Left lung (tissue), 4 donors: ENCODE measurements at regions not wholly inside any gene's neighbourhood (a gene's known extent, or its start where the extent isn't known, plus 50 kb on each side); places are given as distances from the start of the nearest gene placed in this dataset.

Experiments used
- ATAC-seq: fragments of 200-7000 bp; cut with Tn5 transposase; one replicate; pipeline ENCODE4 v1.9.1; 2020; ENCODE audit warnings: moderate library complexity
- DNase-seq, 4 donors: peaks; one replicate each; pipeline ENCODE4 v3.0.0-alpha.2; 2013 to 2020
- H3K27ac ChIP-seq, 2 donors: fragments of 200-600 bp; sonication (generic) in 1 of 2; one replicate each; pipeline versions ENCODE4 v1.5.0 to v1.8.0; 2020 to 2021
- H3K27me3 ChIP-seq, 2 donors: fragments of 200-600 bp; sonication (generic) in 1 of 2; one replicate each; pipeline versions ENCODE4 v1.5.0 to v1.8.0; 2020 to 2021
- H3K36me3 ChIP-seq, 2 donors: fragments of 200-600 bp; sonication (generic) in 1 of 2; one replicate each; pipeline versions ENCODE4 v1.5.0 to v1.8.0; 2020 to 2021
- H3K4me1 ChIP-seq, 2 donors: fragments of 200-600 bp; one replicate each; pipeline ENCODE4 v1.8.0; 2021
- H3K4me3 ChIP-seq, 2 donors: fragments of 200-600 bp; sonication (generic) in 1 of 2; one replicate each; pipeline versions ENCODE4 v1.5.0 to v1.8.0; 2020 to 2021; ENCODE audit warnings: mild to moderate bottlenecking in 1 of 2
- H3K9me3 ChIP-seq, 2 donors: fragments of 200-600 bp; sonication (generic) in 1 of 2; one replicate each; pipeline versions ENCODE4 v1.5.0 to v1.8.0; 2020 to 2021
- CTCF ChIP-seq, 2 donors: fragments of 200-600 bp; sonication (generic) in 1 of 2; IDR thresholded peaks; one replicate each; pipeline versions ENCODE4 v1.5.0 to v1.8.0; 2021; ENCODE audit warnings: antibody characterized with exemption in 2 of 2
- intact Hi-C, 2 donors: fragments of 100-400 bp; cut with DNase I; formaldehyde crosslinking; loops; one replicate each; pipeline versions ENCODE4 v1.11.2 to v1.14.2; 2022
- donor health status: DM: no; HTN: yes; CAD: no.
- donor health status: DM: no; HTN: no; CAD: no.

- TF ChIP-seq CTCF (IDR thresholded peaks at IDR 0.05) = no peak
- intact Hi-C loops = no loop called here
- peak overlapping the region; percentile 61 to 63 for H3K4me3 ChIP-seq
- peaks cover 0 to 45% of the 10 kb centered on the region in 2 donors for H3K27me3 ChIP-seq
- DNase-seq (peak; percentile 62 to 94 (median 82)), ATAC-seq (peak; percentile 99)
- no peaks in the 10 kb centered on the region for H3K9me3 ChIP-seq
- H3K4me1 ChIP-seq = peaks cover 0 to 16% of the 10 kb centered on the region in 2 donors
- peak overlapping the region; percentile 70 to 76 for H3K27ac ChIP-seq
- no peaks in the 10 kb centered on the region for H3K36me3 ChIP-seq
Measured at GRCh38 chr14:34059925-34060650, 109.2 kb upstream of the EGLN3 start.

DNA sequence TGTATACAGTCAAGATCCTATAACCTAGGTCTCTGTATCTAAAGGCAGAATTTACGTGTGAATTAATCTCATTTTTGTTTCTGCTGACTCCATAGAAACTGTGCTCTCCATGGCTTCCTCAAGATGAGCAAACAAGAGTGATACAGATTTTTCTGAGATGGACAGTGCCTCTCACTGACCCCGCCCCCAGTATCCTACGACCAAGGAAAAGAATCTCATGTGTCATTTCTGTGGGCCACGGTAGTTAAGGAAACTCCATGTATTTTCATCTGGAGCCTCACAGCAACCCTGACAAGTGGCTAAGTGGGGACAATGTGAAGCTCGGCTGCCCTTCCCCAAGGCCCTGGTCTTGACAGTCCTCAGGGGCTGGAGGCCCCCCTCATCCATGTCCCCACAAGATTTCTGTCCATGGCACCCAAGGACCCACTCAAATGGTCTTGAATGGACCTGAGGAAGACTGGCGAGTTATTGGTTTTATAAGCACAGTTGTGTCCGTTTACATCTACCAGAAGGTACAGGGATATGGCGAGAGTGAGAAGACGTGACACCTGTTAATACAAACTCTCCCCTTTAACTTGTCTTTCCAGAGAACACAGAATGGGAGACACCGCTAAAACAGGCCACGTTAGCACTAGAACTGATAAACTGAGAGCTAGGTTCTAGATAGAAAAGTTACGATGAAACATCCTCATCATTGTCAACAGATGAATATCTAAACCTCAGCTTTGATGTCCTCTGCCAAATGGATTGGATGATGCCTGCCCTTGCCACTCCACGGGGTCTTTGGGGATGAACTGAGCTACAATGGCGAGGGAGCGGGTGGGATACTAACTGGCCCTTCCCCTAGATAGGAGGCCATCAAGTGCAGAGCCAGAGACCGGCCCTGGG lies 108.4 kb upstream of the EGLN3 start:
- Histone ChIP-seq H3K27me3 (peaks cover 0 to 45% of the 10 kb centered on the region in 2 donors), H3K4me3 (peak overlapping the region; percentile 61 to 63), H3K4me1 (peaks cover 0 to 16% of the 10 kb centered on the region in 2 donors), H3K9me3 (no peaks in the 10 kb centered on the region), H3K36me3 (no peaks in the 10 kb centered on the region), H3K27ac (peak overlapping the region; percentile 70 to 76)
- no peak for ATAC-seq
- DNase-seq = no peak
- no peak for TF ChIP-seq CTCF (IDR thresholded peaks at IDR 0.05)
- intact Hi-C loops = no loop called here

- H3K27me3 ChIP-seq = peaks cover 0 to 45% of the 10 kb centered on the region in 2 donors
- TF ChIP-seq CTCF (IDR thresholded peaks at IDR 0.05) = no peak
- H3K36me3 ChIP-seq = no peaks in the 10 kb centered on the region
- no peak overlapping the region for H3K27ac ChIP-seq
- peaks cover 0 to 16% of the 10 kb centered on the region in 2 donors for H3K4me1 ChIP-seq
- intact Hi-C loops = no loop called here
- no peak overlapping the region for H3K4me3 ChIP-seq
- no peak for DNase-seq
- ATAC-seq = no peak
- no peaks in the 10 kb centered on the region for H3K9me3 ChIP-seq
Measured at GRCh38 chr14:34058510-34058909, 107.6 kb upstream of the EGLN3 start.

- intact Hi-C loops = no loop called here
- peaks cover 0 to 30% of the 10 kb centered on the region in 2 donors for H3K27me3 ChIP-seq
- H3K4me1 ChIP-seq = peaks cover 0 to 16% of the 10 kb centered on the region in 2 donors
- H3K9me3 ChIP-seq = no peaks in the 10 kb centered on the region
- DNase-seq (no peak), ATAC-seq (no peak)
- TF ChIP-seq CTCF (IDR thresholded peaks at IDR 0.05) = no peak
- no peak overlapping the region for H3K4me3 ChIP-seq
- no peak overlapping the region for H3K27ac ChIP-seq
- no peaks in the 10 kb centered on the region for H3K36me3 ChIP-seq
Measured at GRCh38 chr14:34056046-34056445, 105.2 kb upstream of the EGLN3 start.
